ENCODE measurements at regions not wholly inside any gene's neighbourhood (a gene's known extent, or its start where the extent isn't known, plus 50 kb on each side); places are given as distances from the start of the nearest gene placed in this dataset.
A peak's percentile ranks its signal among the peaks of the same experiment; 100 is the strongest.

DNA sequence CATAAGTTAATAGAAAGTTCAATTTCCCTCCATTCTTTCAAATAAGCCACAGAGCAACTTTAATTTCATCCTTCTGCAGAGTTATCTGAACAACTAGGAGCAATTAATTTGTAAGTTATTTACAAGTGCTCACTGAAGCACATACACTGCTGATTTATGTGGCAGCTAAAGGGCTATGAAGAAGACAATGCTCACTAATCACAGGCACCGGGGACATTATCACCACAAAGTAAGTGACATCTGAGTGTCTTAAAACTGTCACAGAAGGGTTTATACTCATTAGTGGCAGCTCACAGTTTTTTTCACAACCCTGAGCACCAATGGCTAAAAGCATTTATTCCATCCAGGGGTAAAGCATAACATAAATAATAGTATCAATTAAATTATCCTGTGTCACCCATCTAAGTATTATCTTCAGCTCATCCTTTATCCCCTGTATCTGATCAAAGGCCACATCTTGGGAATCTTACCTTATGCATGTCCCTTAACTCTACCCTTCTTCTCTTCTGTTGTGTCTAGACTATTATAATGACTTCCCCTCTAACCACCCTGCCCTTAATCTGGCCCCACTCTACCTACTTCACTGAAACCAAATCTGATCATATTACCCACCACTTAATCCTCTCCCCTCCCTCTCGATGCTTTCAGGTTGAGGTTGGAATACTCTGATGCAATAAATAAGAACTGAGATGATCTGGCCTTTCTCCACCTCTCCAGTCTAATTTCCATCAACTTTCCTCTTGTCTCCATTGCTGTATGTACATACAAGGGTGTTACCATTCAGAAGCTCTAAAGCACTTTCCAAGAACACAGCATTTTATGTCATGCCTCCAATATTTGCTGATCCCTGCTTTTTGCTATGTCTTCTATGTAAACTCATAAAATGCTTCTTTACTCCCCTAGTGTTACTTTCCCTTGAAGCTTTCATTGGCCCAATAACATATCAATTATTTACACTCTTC is 252.7 kb downstream of the CASP12 start:
- peaks cover 8% of the 10 kb centered on the region for H3K4me1 Mint-ChIP-seq (ENCODE audit: low read depth)
- DNase-seq (no peak), ATAC-seq (no peak)
- no peaks in the 10 kb centered on the region for H3K27me3 Mint-ChIP-seq (ENCODE audit: low read depth)
- no peak overlapping the region for H3K4me3 Mint-ChIP-seq
- H3K36me3 Mint-ChIP-seq (ENCODE audit: insufficient read depth) = no peaks in the 10 kb centered on the region
- H3K9me3 Mint-ChIP-seq = peaks cover 7% of the 10 kb centered on the region

DNA sequence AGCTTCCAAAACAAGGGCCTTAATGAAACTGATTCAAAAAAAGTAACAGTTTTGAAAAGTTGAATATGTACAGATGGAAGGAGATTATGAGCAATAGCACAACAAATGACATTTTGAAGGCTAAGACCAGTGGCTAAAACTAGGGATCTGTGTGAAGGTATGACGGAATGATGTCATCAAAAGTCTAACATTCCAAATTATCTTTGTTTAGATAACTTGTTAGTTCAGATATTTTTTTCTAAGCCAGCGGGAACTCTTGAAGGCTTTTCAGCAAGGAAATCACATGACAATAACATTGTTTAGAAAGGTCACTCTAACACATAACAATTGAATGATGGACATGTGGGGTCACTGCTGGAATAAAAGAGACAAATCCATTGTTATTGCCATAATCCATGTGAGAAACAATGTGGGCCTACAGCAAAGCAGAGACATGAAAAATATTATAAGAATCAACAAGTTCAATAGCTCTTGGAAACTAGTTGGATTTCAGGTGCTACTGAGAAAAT is 260.5 kb downstream of the CASP12 start:
- H3K9me3 Mint-ChIP-seq = no peaks in the 10 kb centered on the region
- H3K4me3 Mint-ChIP-seq = no peak overlapping the region
- ATAC-seq (no peak), DNase-seq (no peak)
- no peaks in the 10 kb centered on the region for H3K27me3 Mint-ChIP-seq (ENCODE audit: low read depth)
- no peaks in the 10 kb centered on the region for H3K36me3 Mint-ChIP-seq (ENCODE audit: insufficient read depth)
- no peaks in the 10 kb centered on the region for H3K4me1 Mint-ChIP-seq (ENCODE audit: low read depth)

- no peak for DNase-seq
- Mint-ChIP-seq H3K4me3 (no peak overlapping the region), H3K27me3 (ENCODE audit: low read depth) (no peaks in the 10 kb centered on the region), H3K36me3 (ENCODE audit: insufficient read depth) (no peaks in the 10 kb centered on the region), H3K9me3 (no peaks in the 10 kb centered on the region), H3K4me1 (ENCODE audit: low read depth) (no peaks in the 10 kb centered on the region)
- no peak for ATAC-seq
Measured at GRCh38 chr11:104633226-104633625, 265.0 kb downstream of the CASP12 start.

DNA sequence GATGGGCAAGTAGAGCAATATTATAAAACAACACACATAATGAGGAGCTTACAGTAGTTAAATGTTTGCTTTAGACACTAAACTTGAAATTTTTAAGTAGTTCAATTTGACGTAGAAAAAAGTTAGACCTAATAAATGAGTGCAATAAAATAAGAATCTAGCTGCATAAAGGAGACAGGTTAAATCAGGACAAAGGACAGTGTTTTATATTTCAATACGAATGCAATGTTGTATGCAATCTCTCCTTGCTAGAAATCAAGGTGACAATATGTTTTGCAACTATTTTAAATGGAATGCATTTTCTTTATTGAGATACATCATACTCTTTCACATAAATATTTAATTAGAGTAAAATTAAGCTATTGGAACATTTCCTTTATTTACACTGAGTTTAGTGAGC is 267.9 kb downstream of the CASP12 start:
- H3K4me3 Mint-ChIP-seq = no peak overlapping the region
- H3K36me3 Mint-ChIP-seq (ENCODE audit: insufficient read depth) = no peaks in the 10 kb centered on the region
- DNase-seq (no peak), ATAC-seq (no peak)
- H3K9me3 Mint-ChIP-seq = no peaks in the 10 kb centered on the region
- H3K27me3 Mint-ChIP-seq (ENCODE audit: low read depth) = no peaks in the 10 kb centered on the region
- no peaks in the 10 kb centered on the region for H3K4me1 Mint-ChIP-seq (ENCODE audit: low read depth)

GRCh38 chr11:104625246-104625645 is 273.0 kb downstream of the CASP12 start:
- DNase-seq (no peak), ATAC-seq (no peak)
- no peaks in the 10 kb centered on the region for H3K9me3 Mint-ChIP-seq
- H3K4me3 Mint-ChIP-seq = no peak overlapping the region
- H3K27me3 Mint-ChIP-seq (ENCODE audit: low read depth) = no peaks in the 10 kb centered on the region
- peaks cover 13% of the 10 kb centered on the region for H3K4me1 Mint-ChIP-seq (ENCODE audit: low read depth)
- no peaks in the 10 kb centered on the region for H3K36me3 Mint-ChIP-seq (ENCODE audit: insufficient read depth)

DNA sequence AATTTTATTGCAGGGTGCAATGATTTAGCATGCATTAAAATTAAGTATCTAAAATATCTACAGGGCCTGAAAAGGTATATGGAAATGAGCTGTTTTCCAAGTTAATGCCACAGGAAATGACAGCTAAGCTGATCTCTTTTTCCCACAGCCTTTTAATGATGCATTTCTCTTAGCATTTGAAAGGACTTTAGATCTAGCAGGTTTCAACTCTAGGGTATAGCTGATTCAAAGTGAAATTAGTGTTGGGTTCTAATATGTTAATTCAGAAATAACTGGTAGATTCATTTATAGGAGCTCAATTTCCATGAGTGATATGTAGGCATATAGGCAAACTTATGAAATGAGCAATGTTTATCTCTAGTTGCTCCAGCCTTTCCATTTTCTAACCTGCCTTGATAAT is 274.2 kb downstream of the CASP12 start:
- no peaks in the 10 kb centered on the region for H3K9me3 Mint-ChIP-seq
- peak; percentile 70 to 83 for ATAC-seq
- H3K27me3 Mint-ChIP-seq (ENCODE audit: low read depth) = no peaks in the 10 kb centered on the region
- no peak for DNase-seq
- no peak overlapping the region for H3K4me3 Mint-ChIP-seq
- H3K4me1 Mint-ChIP-seq (ENCODE audit: low read depth) = peaks cover 13% of the 10 kb centered on the region
- no peaks in the 10 kb centered on the region for H3K36me3 Mint-ChIP-seq (ENCODE audit: insufficient read depth)

GRCh38 chr11:104623518-104623917 is 274.7 kb downstream of the CASP12 start:
- Mint-ChIP-seq H3K27me3 (ENCODE audit: low read depth) (no peaks in the 10 kb centered on the region), H3K4me3 (no peak overlapping the region), H3K4me1 (ENCODE audit: low read depth) (peaks cover 13% of the 10 kb centered on the region), H3K36me3 (ENCODE audit: insufficient read depth) (no peaks in the 10 kb centered on the region), H3K9me3 (no peaks in the 10 kb centered on the region)
- DNase-seq (no peak), ATAC-seq (peak; percentile 58 to 73)

- peaks cover 13% of the 10 kb centered on the region for H3K4me1 Mint-ChIP-seq (ENCODE audit: low read depth)
- no peak for DNase-seq
- ATAC-seq = no peak
- no peaks in the 10 kb centered on the region for H3K27me3 Mint-ChIP-seq (ENCODE audit: low read depth)
- H3K36me3 Mint-ChIP-seq (ENCODE audit: insufficient read depth) = peaks cover 2% of the 10 kb centered on the region
- H3K9me3 Mint-ChIP-seq = no peaks in the 10 kb centered on the region
- H3K4me3 Mint-ChIP-seq = no peak overlapping the region
Measured at GRCh38 chr11:104620991-104621390, 277.3 kb downstream of the CASP12 start.

GRCh38 chr11:104619751-104620150 is 278.5 kb downstream of the CASP12 start:
- no peaks in the 10 kb centered on the region for H3K27me3 Mint-ChIP-seq (ENCODE audit: low read depth)
- no peak overlapping the region for H3K4me3 Mint-ChIP-seq
- peaks cover 2% of the 10 kb centered on the region for H3K36me3 Mint-ChIP-seq (ENCODE audit: insufficient read depth)
- ATAC-seq (no peak), DNase-seq (no peak)
- peaks cover 13% of the 10 kb centered on the region for H3K4me1 Mint-ChIP-seq (ENCODE audit: low read depth)
- no peaks in the 10 kb centered on the region for H3K9me3 Mint-ChIP-seq

DNA sequence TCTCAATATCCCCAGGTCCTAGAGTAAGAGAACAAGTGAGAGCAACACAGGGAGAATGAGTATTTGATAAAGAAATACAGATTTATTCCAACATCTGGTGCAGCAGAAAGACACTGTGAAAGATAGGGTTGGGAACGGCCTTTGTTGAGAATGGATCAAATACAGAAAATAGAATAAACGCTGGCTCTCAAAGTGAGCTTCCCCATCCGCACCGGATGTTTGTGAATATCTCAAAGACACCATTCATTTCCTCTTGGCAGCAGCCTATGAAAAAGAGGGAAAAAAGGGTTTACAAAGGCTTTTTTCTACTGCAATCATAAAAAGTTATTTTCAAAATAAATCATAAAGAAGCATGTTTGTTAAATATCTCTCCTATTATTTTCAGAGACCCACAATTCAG is 279.3 kb downstream of the CASP12 start:
- Mint-ChIP-seq H3K36me3 (ENCODE audit: insufficient read depth) (peaks cover 2% of the 10 kb centered on the region), H3K9me3 (no peaks in the 10 kb centered on the region), H3K4me1 (ENCODE audit: low read depth) (peaks cover 13% of the 10 kb centered on the region), H3K4me3 (no peak overlapping the region), H3K27me3 (ENCODE audit: low read depth) (no peaks in the 10 kb centered on the region)
- ATAC-seq = no peak
- DNase-seq = no peak

GRCh38 chr11:104614961-104615360 is 283.3 kb downstream of the CASP12 start:
- no peaks in the 10 kb centered on the region for H3K27me3 Mint-ChIP-seq (ENCODE audit: low read depth)
- no peaks in the 10 kb centered on the region for H3K9me3 Mint-ChIP-seq
- ATAC-seq (no peak), DNase-seq (no peak)
- peaks cover 2% of the 10 kb centered on the region for H3K36me3 Mint-ChIP-seq (ENCODE audit: insufficient read depth)
- H3K4me1 Mint-ChIP-seq (ENCODE audit: low read depth) = peaks cover 5% of the 10 kb centered on the region
- no peak overlapping the region for H3K4me3 Mint-ChIP-seq

DNA sequence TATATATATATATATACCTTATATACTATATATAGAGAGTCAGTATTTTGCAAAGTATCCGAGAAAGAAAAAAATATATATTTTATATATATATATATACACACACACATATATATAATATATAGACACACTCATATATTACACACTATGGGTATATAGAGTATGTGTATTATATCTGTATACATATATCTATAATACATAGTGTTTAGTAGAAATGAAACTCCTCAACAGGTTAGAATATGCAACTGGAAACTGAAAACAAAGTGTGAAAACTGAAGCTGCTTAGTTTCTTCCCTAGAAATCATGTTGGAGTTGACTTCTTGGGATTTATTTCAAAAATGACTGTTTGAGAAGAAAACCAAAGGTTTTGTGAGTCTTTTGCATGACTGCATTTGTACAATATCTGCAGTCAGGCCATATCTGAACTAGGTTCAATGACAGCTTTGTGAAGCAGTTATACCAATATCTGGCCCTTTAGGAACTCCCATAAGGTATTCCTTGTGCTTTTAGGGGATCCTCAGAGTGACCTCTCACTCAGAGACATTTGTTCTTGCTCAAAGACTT is 284.1 kb downstream of the CASP12 start:
- DNase-seq (no peak), ATAC-seq (peak in 1 of 2 donors; percentile 43)
- peaks cover 12% of the 10 kb centered on the region for H3K4me1 Mint-ChIP-seq (ENCODE audit: low read depth)
- no peak overlapping the region for H3K4me3 Mint-ChIP-seq
- no peaks in the 10 kb centered on the region for H3K27me3 Mint-ChIP-seq (ENCODE audit: low read depth)
- peaks cover 2% of the 10 kb centered on the region for H3K36me3 Mint-ChIP-seq (ENCODE audit: insufficient read depth)
- H3K9me3 Mint-ChIP-seq = no peaks in the 10 kb centered on the region

DNA sequence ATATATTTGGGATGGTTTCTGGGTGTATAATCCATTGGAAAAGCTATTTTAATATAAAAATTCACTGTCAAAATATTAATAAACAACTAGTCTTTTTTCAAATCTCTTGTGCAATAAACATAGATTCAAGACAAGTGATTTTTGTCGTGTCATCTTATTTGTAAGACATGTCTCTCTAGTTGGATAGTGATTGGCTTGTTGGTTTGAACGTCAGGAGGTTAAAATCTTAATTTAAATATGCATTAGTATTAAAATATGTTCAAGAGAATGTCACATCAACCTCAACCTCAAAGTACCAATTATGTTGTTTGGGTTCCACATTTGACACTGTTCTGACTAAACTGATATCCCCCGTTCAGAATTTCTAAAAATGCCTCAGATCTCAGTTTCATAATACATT is 287.6 kb downstream of the CASP12 start:
- ATAC-seq (peak in 1 of 2 donors; percentile 7), DNase-seq (no peak)
- no peak overlapping the region for H3K4me3 Mint-ChIP-seq
- no peaks in the 10 kb centered on the region for H3K9me3 Mint-ChIP-seq
- H3K27me3 Mint-ChIP-seq (ENCODE audit: low read depth) = no peaks in the 10 kb centered on the region
- no peaks in the 10 kb centered on the region for H3K36me3 Mint-ChIP-seq (ENCODE audit: insufficient read depth)
- peaks cover 13% of the 10 kb centered on the region for H3K4me1 Mint-ChIP-seq (ENCODE audit: low read depth)

DNA sequence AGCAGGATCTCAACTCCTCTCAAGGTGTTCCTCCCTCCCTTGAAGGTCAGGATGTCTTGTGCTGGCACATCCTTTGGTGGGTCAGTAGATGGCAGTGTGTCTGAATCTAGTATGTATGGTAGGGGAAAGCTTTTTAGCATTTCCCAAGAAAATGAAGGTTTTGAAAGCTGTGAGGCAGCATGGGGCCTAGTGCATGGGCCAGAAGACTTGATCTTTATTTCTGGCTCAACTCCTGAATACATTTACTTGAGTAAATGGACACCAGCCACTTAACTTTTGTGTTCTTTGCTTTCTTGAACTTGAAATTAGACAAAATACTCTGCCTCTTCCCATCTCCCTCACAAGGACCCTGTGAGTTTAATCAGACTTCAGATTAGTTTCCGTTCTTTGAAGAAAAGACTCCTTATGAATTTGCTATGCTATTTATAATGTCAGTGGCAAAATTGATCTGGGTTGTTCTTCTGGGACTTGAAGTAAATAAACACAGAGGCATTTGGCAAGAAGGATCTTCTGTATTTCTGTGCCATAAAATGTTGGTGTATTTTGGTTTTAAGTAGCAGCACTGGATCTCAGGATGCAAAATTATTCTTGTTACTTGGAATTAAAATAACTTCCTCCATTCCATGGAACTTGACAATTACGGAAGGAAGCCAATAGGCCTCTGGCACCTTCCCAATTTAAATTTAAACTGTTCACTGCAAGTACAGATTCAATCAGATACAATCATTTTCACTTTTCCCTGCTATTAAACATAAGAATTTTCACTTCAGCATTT is 288.8 kb downstream of the CASP12 start:
- no peaks in the 10 kb centered on the region for H3K9me3 Mint-ChIP-seq
- H3K4me3 Mint-ChIP-seq = no peak overlapping the region

More for the DNA sequence above, 288.8 kb downstream of the CASP12 start:
- Mint-ChIP-seq H3K36me3 (ENCODE audit: insufficient read depth) (no peaks in the 10 kb centered on the region), H3K4me1 (ENCODE audit: low read depth) (peaks cover 11% of the 10 kb centered on the region), H3K27me3 (ENCODE audit: low read depth) (no peaks in the 10 kb centered on the region)
- DNase-seq = peak; percentile 17
- ATAC-seq = peak; percentile 86 to 93

Data from activated T-cell treated with anti-CD3 and anti-CD28 coated beads, Interleukin-2, amount 50 U/mL, for 4 hours (primary cell).